NCI-H2171 treated with DMSO at 0.1 percent for 48 hours (cell line): ENCODE measurements at regions not wholly inside any gene's neighbourhood (a gene's known extent, or its start where the extent isn't known, plus 50 kb on each side); places are given as distances from the start of the nearest gene placed in this dataset.
"Not testable (repeated sequence)": the region's sequence is repeated elsewhere in the genome, so short reads cannot be mapped to it uniquely, and the experiment has no call there.

ENCODE experiments used
- DNase-seq: peaks from one replicate; lab custom pipeline; 2025; lab: John Stamatoyannopoulos, UW

DNA sequence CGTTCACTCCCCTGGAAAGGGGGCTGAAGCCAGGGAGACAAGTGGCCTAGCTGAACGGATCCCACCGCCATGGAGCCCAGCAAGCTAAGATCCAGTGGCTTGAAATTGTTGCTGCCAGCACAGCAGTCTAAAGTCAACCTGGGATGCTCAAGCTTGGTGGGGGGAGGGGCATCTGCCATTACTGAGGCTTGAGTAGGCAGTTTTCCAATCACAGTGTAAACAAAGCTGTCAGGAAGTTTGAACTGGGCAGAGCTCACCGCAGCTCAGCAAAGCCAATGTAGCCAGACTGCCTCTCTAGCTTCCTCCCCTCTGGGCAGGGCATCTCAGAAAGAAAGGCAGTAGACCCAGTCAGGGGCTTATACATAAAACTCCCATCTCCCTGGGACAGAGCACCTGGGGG lies 470.0 kb upstream of the DIAPH2 start:
- DNase-seq, result not testable (repeated sequence)

DNA sequence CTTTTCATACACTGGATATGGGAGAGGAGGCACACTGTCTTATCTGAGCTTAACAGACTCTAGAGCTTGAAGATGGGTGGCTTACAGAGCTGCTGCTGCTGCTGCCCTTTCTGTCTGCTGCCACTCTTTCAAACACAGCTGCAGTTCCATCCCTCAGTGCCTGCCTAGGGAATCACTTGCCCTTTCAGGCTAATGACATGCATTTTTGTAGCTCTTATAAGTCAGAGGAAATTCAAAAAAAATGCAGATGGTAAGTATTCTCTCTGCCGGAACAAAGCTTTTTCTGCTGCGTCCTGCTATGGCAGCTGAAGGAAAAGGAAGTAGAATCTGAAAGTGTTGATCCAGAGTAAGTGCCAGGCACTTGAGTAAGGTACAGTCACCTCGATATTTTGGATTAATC lies 460.4 kb upstream of the DIAPH2 start:
- no peak for DNase-seq

DNA sequence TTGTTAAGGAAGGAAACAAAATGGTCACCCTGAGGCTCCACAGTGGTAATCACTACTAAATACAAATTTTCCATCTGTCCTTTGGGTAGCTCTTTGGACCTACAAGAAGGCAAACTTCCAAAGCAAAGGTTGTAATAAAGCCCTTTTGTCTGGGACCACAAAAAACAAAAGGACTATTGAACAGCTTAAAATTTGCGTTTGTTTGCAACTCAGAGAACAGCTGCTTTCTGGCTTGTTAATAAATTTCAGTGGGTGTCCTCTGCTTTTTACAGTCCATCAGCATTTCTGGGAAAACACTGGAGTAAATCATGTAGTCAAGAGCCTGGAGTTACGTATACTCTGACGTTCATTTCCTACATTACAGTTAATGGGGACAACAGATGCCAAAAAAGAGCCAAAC lies 439.7 kb upstream of the DIAPH2 start:
- DNase-seq, result no peak

DNA sequence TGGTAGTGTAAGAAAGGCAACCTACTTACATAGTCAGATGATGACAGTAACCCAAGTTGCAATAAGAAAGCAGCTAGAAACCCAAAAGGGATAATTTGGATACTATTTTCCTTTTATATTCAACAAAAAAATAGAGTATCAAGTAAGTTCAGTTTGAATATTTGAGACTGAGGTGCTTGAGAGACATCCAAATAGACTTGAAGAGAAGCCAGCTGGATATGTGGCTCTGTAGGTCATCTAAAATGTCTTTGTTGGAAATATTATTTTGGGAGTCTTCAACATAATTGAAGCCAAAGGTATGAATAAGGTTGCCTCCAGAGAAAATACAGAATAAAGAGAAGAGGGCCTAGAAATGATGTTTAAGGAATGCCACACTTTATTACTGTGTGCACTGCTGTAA lies 438.2 kb upstream of the DIAPH2 start:
- no peak for DNase-seq
